GM12873 (cell line): ENCODE measurements at regions not wholly inside any gene's neighbourhood (a gene's known extent, or its start where the extent isn't known, plus 50 kb on each side); places are given as distances from the start of the nearest gene placed in this dataset.

ENCODE experiments used
- TF ChIP-seq, protein P1 (sequence below): IDR thresholded peaks from 2 replicates; pipeline ENCODE4 v1.5.1; 2012; ENCODE audit warnings: low read depth, mild to moderate bottlenecking, moderate library complexity, low read length, control low read depth; ENCODE audit not compliant: insufficient read depth; ENCODE audit errors: missing control alignments

DNA sequence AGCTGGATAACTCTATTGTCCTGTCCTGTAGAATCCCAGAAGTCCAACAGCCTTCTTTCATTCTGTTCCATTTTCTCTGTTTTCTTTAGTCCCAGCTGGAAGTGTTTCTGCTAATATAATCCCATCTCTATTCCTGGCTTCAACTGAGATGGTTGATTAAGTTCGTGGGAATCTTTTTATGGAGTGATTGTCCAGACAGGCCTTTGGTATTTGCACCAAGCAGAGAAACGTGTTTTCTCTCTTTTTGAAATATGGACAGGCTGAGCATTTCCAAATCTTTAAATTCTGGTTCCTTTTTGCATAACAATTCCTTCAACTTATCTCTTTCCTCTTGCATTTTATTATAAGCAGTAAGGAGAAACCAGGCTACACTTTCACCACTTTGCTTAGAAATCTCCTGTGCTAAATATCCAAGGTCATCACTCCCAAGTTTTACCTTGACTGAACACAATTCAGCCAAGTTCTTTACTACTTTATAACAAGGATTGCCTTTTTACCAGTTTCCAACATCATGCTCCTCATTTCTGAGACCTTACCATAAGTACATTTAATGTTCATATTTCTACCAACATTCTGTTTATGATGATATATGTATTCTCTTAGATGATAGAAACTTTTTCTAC, 108.8 kb downstream of the ZFP36L2 start:
- TF ChIP-seq, protein P1, sequence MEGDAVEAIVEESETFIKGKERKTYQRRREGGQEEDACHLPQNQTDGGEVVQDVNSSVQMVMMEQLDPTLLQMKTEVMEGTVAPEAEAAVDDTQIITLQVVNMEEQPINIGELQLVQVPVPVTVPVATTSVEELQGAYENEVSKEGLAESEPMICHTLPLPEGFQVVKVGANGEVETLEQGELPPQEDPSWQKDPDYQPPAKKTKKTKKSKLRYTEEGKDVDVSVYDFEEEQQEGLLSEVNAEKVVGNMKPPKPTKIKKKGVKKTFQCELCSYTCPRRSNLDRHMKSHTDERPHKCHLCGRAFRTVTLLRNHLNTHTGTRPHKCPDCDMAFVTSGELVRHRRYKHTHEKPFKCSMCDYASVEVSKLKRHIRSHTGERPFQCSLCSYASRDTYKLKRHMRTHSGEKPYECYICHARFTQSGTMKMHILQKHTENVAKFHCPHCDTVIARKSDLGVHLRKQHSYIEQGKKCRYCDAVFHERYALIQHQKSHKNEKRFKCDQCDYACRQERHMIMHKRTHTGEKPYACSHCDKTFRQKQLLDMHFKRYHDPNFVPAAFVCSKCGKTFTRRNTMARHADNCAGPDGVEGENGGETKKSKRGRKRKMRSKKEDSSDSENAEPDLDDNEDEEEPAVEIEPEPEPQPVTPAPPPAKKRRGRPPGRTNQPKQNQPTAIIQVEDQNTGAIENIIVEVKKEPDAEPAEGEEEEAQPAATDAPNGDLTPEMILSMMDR = no peak

DNA sequence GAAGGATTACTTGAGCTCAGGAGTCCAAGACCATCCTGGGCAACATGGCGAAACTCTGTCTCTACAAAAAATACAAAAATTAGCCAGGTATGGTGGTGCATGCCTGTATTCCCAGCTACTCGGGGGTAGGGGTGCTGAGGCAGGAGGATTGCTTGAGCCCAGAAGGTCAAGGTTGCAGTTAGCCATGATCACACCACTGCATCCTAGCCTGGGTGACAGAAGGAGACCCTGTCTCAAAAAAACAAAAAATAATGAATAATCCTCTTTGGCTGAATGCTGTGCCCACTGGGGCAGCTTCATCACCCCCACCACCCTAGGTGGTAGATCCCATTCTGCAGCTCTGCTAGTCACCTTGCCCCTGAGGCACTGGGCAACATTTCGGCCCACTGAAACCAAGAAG, 109.4 kb downstream of the ZFP36L2 start:
- TF ChIP-seq, protein P1 = no peak

DNA sequence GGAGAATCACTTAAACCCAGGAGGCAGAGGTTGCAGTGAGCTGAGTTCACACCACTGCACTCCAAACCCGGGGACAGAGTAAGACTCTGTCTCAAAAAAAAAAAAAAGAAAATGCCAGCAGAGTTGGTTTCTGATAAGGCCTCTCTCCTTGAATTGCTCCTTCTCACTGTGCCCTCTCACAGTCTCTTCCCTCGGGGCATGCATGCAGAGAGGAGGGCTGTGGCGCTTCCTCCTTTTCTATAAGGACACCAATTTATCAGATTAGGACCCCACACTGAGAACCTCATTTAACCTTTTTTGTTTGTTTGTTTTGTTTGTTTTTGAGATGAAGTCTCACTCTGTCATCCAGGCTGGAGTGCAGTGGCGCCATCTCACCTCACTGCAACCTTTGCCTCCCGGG, 110.5 kb downstream of the ZFP36L2 start:
- TF ChIP-seq, protein P1 = no peak

DNA sequence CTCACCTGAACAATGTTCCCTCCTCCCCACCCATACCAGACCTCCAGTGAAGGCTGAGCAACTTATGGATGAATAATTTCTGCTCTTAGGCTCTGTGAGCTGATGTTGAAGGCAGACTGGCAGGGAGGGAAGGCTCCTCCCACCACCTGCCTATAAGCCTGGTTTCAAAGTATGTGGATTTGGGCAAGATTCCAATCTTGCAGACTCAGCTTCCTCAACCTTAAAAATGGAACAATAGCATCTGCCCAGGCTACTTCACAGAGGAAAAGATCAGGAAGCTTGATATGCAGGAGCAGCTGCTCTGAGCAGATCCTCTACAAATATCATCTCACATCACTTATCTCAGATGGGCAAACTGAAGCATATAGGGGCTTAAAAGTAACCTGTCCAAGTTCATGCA, 112.2 kb downstream of the ZFP36L2 start:
- TF ChIP-seq, protein P1 = no peak

DNA sequence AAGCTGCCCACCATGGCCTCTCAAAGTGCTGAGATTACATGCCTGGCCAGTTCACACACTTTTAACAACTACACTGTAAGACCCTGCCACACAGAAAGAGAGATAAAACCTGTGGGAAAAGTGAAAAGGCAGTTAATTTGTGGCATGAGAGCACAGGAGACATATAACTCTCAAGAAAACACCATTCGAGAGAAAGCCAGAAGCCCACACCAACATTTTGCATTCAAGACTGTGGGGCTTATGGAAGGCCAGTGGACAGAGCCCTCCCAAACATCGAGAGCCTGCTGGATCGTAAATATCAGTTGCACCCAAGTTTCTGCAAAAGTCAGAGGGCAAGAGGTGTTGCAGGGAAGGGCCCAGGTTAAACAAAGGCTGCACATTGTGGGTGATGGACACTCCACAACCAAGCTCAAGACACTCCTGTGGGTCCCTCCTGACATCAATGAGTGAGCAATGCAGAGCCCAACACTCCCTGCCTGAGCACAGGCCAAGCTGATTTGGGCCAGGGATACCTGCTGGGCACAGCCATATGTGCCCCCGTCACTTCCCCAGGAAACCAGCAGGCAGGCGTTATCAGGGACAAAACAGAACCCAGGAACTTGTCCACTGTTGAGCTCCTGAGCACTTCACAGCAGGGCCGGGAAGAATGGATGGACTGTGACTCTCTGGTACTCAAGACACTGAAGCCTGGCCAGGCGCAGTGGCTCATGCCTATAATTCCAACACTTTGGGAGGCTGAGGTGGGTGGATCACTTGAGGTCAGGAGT, 114.4 kb downstream of the ZFP36L2 start:
- TF ChIP-seq, protein P1 = no peak

DNA sequence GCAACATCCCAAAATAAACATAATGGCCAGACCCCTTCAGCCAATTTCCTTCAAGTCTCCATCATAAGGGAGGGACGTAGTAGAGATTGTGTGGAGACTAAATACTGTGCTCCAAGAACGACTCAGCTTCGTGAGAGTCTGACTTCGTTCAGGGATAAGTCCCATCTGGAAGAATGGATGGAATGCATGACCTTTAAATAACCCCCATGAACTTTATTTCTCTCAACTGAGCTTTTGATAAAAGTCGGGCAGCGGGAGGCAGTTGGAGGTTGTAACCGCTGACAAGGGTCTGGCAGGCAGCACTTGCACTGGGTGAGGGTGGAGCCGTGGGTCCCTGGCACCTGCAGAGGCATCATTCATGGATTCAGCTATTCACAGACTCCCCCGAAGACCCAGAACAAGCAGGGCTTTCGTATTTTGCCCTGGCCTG, 115.9 kb downstream of the ZFP36L2 start:
- TF ChIP-seq, protein P1 = no peak

DNA sequence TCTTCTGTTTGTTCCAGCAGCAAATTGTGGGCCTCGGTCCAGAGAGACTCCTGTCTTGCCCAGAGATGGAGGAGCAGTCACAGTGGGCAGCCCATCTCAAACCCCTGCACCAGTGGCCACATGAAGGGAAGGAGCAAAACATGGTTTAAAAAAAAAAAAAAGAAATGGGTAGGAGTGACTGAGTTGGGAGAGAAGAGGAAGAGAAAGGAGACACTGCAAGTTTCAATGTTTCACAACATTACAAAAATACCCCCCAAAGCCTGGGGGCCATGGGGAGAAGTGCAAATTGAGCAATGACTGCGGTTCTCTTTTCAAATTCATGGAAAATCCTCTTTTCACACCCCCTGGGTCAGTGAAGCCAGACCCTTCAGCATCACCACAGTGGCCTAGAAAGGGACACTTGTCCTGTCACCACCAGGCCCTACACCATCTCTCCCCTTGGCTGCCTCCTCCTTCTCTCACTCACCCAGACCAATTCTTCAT, 117.1 kb downstream of the ZFP36L2 start:
- TF ChIP-seq, protein P1 = no peak
